NCI-H1930 (cell line): ENCODE measurements at regions not wholly inside any gene's neighbourhood (a gene's known extent, or its start where the extent isn't known, plus 50 kb on each side); places are given as distances from the start of the nearest gene placed in this dataset.
"Not testable (repeated sequence)": the region's sequence is repeated elsewhere in the genome, so short reads cannot be mapped to it uniquely, and the experiment has no call there.

Experiments used
- DNase-seq, 2 experiments: peaks; one replicate each; lab custom pipeline; 2025; lab: John Stamatoyannopoulos, UW

DNA sequence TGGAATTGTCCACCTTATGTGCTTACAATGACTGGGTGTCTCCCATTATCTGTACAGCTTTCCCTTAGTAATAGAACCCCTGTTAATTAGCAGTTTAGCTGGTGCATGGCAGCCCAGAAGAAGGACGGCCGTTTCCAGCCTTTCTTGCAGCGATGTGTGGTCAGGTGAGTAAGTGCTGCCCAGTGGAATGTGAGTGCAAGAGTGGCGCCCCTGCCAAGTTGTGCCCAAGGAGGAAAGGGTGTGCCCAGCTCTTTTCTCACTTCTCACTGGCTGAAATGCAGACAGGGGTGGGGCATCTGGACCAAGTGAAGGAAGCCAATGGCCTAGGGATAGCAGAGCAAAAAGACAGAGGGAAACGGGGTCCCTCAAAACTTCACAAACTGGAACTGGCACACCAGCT, 296.8 kb downstream of the PREX1 start:
- no peak for DNase-seq

GRCh38 chr20:48528346-48528745, 299.5 kb downstream of the PREX1 start:
- no peak for DNase-seq

GRCh38 chr20:48527771-48528170, 300.0 kb downstream of the PREX1 start:
- DNase-seq, result no peak

DNA sequence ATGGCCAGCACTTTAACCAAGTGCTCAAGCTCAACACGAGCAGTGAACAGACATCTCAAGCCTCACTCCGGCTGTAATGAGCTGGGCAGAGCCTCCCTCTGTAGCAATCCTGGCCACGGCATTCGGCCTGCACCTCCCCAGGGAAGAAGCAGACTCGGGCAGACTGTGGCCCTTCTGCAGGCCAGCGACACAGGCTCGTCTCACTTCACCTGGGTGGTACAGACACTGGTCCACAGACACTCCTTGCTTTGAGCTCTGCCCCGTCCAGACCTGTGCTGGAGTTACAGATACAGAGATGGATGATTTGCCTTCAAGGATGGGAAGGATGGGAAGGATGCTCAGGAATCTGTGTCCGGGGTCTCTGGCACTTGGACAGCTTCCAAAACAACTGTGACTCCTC, 300.9 kb downstream of the PREX1 start:
- DNase-seq, result no peak

- no peak for DNase-seq
Observed at GRCh38 chr20:48525400-48525799, 302.4 kb downstream of the PREX1 start.

DNA sequence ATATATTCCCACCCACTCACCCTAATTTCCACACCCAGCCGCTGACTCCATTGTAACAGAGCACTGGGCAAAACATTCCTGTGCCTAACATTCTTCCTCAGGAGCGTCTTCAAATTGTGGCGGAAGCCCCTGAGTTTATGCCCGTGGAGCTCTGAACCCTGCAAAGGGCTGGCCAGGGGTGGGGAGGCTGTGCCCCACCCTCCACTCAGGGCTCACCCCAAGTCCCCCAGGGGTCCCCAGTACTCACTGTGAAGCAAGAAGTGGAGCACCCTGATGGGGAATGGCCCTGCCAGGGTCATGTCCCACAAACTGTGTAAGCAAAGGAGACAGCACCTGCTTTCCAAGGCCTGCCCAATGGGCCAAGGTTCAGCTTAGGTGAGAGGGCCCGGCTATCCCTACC, 303.2 kb downstream of the PREX1 start:
- DNase-seq, result no peak

DNA sequence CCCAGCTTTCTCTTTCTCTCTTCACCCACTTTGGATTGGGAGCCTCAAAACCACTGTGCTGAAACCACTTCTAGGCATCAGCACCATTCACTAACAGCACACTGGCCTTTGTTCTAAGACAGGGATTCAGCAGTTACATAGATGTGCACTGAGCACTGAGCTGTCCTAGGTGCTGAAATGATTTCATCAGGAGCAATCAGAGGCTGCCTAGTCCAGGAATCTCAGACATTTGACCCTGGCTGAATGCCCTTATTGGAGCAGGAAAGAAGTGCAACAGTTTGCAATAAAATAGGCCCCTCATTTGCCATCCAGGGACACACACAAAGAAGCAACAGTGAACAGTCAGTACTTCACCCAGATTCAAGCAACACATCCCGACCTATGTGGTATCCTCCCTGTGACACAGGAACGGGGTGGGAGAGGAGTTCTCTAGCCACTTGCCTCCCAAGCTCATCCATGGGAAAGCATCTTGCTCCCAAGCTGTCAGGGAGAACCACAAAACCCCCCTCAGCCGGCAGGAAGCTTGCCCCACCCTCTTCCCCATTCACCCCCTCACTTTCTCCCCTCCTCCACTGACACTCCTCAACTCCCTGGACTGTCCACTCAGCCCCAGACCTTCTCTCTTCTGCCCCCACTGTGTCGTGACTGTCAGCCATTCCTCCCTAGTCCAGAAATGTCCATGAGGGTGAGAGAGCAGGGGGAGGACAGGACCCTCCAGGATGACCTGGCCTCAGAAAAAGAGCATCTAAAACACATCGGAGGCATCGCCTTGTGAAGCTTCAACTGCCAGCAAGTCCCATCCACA, 304.4 kb downstream of the PREX1 start:
- DNase-seq, result no peak

GRCh38 chr20:48521121-48521520, 306.7 kb downstream of the PREX1 start:
- DNase-seq, result no peak

DNA sequence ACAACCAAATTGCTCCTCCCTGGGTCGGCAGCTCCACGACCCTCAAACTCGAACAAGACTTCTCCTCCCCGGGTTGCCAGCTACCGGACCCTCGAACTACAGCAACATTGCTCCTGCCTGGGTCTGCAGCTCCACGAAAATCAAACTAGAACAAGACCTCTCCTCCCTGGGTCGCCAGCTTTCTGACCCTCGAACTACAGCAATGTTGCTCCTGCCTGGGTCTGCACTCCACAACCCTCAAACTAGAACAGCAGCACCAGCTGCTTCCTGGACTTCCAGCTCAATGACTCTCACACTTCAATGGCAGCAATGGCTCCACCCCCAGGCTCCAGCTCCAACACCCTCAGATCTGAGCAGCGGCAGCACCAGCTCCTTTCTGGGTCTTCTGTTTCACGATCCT, 311.6 kb downstream of the PREX1 start:
- DNase-seq, result peak in 1 of 2 experiments; percentile 27

- not testable (repeated sequence) for DNase-seq
Observed at GRCh38 chr20:48514577-48514976, 313.2 kb downstream of the PREX1 start.

DNA sequence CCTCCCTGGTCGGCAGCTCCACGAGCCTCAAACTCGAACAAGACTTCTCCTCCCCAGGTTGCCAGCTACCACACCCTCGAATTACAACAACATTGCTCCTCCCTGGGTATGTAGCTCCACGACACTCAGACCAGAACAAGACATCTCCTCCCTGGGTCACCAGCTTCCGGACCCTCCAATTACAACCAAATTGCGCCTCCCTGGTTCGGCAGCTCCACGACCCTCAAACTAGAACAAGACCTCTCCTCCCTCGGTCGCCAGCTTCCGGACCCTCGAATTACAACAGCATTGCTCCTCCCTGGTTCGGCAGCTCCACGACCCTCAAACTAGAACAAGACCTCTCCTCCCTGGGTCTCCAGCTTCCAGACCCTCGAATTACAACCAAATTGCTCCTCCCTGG, 315.3 kb downstream of the PREX1 start:
- DNase-seq, result not testable (repeated sequence)

DNA sequence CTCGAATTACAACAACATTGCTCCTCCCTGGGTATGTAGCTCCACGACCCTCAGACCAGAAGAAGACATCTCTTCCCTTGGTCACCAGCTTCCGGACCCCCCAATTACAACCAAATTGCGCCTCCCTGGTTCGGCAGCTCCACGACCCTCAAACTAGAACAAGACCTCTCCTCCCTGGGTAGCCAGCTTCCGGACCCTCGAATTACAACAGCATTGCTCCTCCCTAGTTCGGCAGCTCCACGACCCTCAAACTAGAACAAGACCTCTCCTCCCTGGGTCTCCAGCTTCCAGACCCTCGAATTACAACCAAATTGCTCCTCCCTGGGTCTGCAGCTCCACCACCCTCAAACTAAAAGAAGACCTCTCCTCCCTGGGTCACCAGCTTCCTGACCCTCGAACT, 322.7 kb downstream of the PREX1 start:
- DNase-seq, result not testable (repeated sequence)

GRCh38 chr20:48503166-48503815, 324.5 kb downstream of the PREX1 start:
- no peak for DNase-seq

GRCh38 chr20:48502758-48503157, 325.0 kb downstream of the PREX1 start:
- DNase-seq, result no peak

- DNase-seq, result no peak
Observed at GRCh38 chr20:48502016-48502415, 325.8 kb downstream of the PREX1 start.

GRCh38 chr20:48500900-48501299, 326.9 kb downstream of the PREX1 start:
- not testable (repeated sequence) for DNase-seq

DNA sequence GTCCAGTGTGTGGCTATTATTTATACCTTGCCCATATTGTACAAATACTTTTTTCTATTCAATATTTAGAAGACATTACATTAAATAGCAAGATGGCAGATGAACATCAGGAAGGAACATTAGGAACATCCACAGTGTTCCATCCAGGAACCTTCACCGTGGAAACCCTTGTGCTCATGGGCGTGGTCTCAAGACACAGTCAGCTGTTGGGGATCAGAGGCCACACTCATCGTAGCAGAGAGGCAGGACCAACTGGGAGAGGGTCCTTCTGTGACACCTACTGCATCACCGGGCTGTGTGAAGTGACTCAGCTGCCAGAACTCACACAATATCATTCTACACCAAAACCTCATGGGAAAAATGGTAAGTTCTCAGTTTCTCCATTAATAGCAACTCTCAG, 328.9 kb downstream of the PREX1 start:
- DNase-seq, result not testable (repeated sequence)

DNA sequence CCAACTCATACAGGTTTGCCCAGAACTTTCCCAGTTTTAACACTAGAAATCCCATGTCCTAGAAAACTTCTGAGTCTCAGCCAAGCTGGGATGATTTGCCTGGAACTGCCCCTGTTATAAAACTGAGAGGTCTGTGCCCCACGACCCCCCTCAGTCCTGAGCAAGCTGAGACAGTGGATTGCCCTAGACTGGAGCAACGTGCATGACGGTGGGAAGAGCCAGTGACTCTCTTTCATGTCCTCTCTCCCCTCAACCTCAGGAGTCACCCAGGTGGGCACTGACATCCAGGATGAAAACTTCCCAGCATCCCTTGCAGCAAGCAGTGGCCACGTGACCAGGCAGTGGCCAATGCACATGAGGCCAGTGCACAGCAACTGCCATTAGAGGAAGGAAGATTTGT, 329.7 kb downstream of the PREX1 start:
- not testable (repeated sequence) for DNase-seq

DNA sequence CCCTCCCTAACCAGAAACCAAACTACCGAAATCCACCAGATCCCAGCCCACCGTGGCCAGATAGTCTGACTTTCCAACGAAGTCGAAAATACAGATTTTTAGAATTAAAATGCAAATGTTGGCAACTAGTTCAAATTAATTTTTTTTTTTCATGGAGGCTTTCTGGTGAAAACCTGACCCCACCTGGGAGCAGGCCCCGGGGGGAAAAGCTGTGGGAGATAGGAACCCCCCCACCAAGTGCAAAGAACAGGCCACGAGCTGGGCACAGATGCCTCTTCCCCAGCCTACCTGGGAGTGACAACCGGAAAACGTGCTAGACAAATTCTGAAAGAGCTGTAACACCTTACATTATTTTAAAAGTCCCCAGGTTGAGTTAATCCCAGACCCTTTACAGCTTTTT, 333.8 kb downstream of the PREX1 start:
- DNase-seq, result no peak

DNA sequence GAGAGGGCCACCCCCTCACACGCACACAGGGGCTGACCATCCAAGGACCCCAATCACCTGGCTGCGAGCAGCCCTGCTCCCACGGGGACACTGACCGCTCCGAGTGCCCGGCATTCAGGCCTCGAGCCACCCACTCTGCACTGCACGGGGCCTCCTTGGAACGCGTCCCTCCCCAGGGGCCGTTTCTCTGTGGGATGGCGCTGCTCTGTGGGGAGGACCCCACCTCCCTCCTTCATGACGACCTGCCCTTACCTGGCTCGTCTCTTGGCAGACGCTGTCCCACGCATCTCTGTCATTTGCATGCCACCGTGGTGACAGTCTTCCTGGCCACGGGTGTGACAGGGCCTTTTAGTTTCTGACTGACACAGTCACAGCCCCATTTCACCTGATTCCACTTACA, 334.5 kb downstream of the PREX1 start:
- not testable (repeated sequence) for DNase-seq

DNA sequence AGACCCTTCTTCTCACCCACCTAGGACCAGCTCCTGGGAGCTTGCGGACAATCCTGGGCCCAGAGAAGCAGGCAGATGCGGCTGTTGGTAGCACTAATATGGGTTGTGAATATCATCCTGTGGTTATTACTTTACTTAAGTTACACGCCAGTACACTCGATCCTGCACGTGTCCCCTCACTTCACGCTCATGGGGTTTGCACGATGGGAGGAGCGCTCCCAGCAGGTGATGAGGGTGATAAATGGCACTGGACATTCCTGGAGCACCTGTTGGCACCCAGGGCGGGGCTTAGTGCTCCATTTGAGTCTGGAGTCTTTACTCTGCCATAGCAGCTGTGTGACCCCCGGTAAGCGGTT, 335.1 kb downstream of the PREX1 start:
- no peak for DNase-seq

- no peak for DNase-seq
Observed at GRCh38 chr20:48492015-48492714, 335.6 kb downstream of the PREX1 start.
